Stromal cell of bone marrow (primary cell): ENCODE measurements at regions not wholly inside any gene's neighbourhood (a gene's known extent, or its start where the extent isn't known, plus 50 kb on each side); places are given as distances from the start of the nearest gene placed in this dataset.
"Not testable (repeated sequence)": the region's sequence is repeated elsewhere in the genome, so short reads cannot be mapped to it uniquely, and the experiment has no call there.

Experiments used
- DNase-seq: peaks from one replicate; pipeline ENCODE4 v3.0.0-alpha.2; 2012; ENCODE audit warnings: low read depth

GRCh38 chr4:105050896-105051295 is 95.8 kb upstream of the TET2 start:
- DNase-seq, result peak; percentile 45

GRCh38 chr4:105057370-105058105 is 89.1 kb upstream of the TET2 start:
- DNase-seq, result no peak

GRCh38 chr4:105058177-105058812 is 88.4 kb upstream of the TET2 start:
- DNase-seq, result no peak

GRCh38 chr4:105059337-105059736 is 87.3 kb upstream of the TET2 start:
- DNase-seq, result no peak

GRCh38 chr4:105060628-105061027 is 86.0 kb upstream of the TET2 start:
- peak; percentile 31 for DNase-seq

GRCh38 chr4:105061136-105061696 is 85.5 kb upstream of the TET2 start:
- DNase-seq, result no peak

- no peak for DNase-seq
These were observed 84.9 kb upstream of the TET2 start for GRCh38 chr4:105061731-105062130.

GRCh38 chr4:105066401-105066800 is 80.3 kb upstream of the TET2 start:
- DNase-seq, result no peak

GRCh38 chr4:105067431-105067830 is 79.2 kb upstream of the TET2 start:
- no peak for DNase-seq

GRCh38 chr4:105067946-105068345 is 78.7 kb upstream of the TET2 start:
- DNase-seq, result no peak

GRCh38 chr4:105068516-105068915 is 78.2 kb upstream of the TET2 start:
- DNase-seq, result no peak

GRCh38 chr4:105072095-105072494 is 74.6 kb upstream of the TET2 start:
- not testable (repeated sequence) for DNase-seq

GRCh38 chr4:105074097-105074496 is 72.6 kb upstream of the TET2 start:
- DNase-seq, result no peak

- DNase-seq, result no peak
These were observed 71.6 kb upstream of the TET2 start for GRCh38 chr4:105075045-105075444.

GRCh38 chr4:105088110-105088879 is 58.4 kb upstream of the TET2 start:
- DNase-seq, result peak; percentile 91

GRCh38 chr4:105092356-105092755 is 54.3 kb upstream of the TET2 start:
- peak; percentile 89 for DNase-seq

- DNase-seq, result no peak
These were observed 53.9 kb upstream of the TET2 start for GRCh38 chr4:105092768-105093167.

GRCh38 chr4:105093975-105094374 is 52.7 kb upstream of the TET2 start:
- DNase-seq, result no peak
